Ascending aorta (tissue), 2 donors: ENCODE measurements at regions not wholly inside any gene's neighbourhood (a gene's known extent, or its start where the extent isn't known, plus 50 kb on each side); places are given as distances from the start of the nearest gene placed in this dataset.

ENCODE experiments used
- DNase-seq, 2 donors: peaks; one replicate each; pipeline ENCODE4 v3.0.0-alpha.2; 2019; ENCODE audit warnings: low spot score in 2 of 2
- H3K27ac ChIP-seq, 2 donors: fragments of 200-600 bp; sonication (generic); one replicate each; pipeline ENCODE4 v1.5.1; 2016 to 2017; ENCODE audit warnings: mild to moderate bottlenecking in 1 of 2
- H3K27me3 ChIP-seq: fragments of 200-600 bp; sonication (generic); one replicate; pipeline ENCODE4 v1.5.1; 2017
- H3K36me3 ChIP-seq, 2 donors: fragments of 200-600 bp; sonication (generic); one replicate each; pipeline ENCODE4 v1.5.1; 2016
- H3K4me1 ChIP-seq, 2 donors: fragments of 200-600 bp; sonication (generic); one replicate each; pipeline ENCODE4 v1.5.1; 2016 to 2017; ENCODE audit warnings: mild to moderate bottlenecking in 1 of 2
- H3K4me3 ChIP-seq, 2 donors: fragments of 200-600 bp; sonication (generic); one replicate each; pipeline ENCODE4 v1.5.1; 2016 to 2017; ENCODE audit warnings: mild to moderate bottlenecking in 1 of 2
- H3K9me3 ChIP-seq, 2 donors: fragments of 200-600 bp; sonication (generic); one replicate each; pipeline ENCODE4 v1.5.1; 2016
- CTCF ChIP-seq, 3 experiments: fragments of 200-600 bp in 2 of 3; fragments of 450-650 bp in 1 of 3; sonication (generic) in 2 of 3; IDR thresholded peaks; one replicate each; pipeline ENCODE4 v1.5.1; 2016 to 2019; ENCODE audit warnings: antibody characterized with exemption in 3 of 3, mild to moderate bottlenecking in 1 of 3, moderate library complexity in 1 of 3
- intact Hi-C: fragments of 100-400 bp; cut with DNase I; formaldehyde crosslinking; loops from one replicate; pipeline ENCODE4 v1.15.1; 2023

- Histone ChIP-seq H3K9me3 (no peaks in the 10 kb centered on the region), H3K36me3 (no peaks in the 10 kb centered on the region), H3K27ac (no peak overlapping the region), H3K4me1 (no peaks in the 10 kb centered on the region), H3K27me3 (no peaks in the 10 kb centered on the region), H3K4me3 (no peak overlapping the region)
- TF ChIP-seq CTCF (IDR thresholded peaks at IDR 0.05): no peak
- intact Hi-C loops: no loop called here
- no peak for DNase-seq
Observed at GRCh38 chr4:162245051-162245450, 81.3 kb upstream of the FSTL5 start.

GRCh38 chr4:162241857-162242256, 78.1 kb upstream of the FSTL5 start:
- intact Hi-C loops: no loop called here
- Histone ChIP-seq H3K27me3 (no peaks in the 10 kb centered on the region), H3K27ac (no peak overlapping the region), H3K36me3 (no peaks in the 10 kb centered on the region), H3K4me1 (no peaks in the 10 kb centered on the region), H3K4me3 (no peak overlapping the region), H3K9me3 (no peaks in the 10 kb centered on the region)
- TF ChIP-seq CTCF (IDR thresholded peaks at IDR 0.05): no peak
- no peak for DNase-seq

GRCh38 chr4:162239992-162240769, 76.4 kb upstream of the FSTL5 start:
- H3K9me3 ChIP-seq: no peaks in the 10 kb centered on the region
- H3K36me3 ChIP-seq: no peaks in the 10 kb centered on the region
- intact Hi-C loops: no loop called here
- H3K27ac ChIP-seq: no peak overlapping the region
- DNase-seq: no peak
- no peaks in the 10 kb centered on the region for H3K27me3 ChIP-seq
- TF ChIP-seq CTCF (IDR thresholded peaks at IDR 0.05): no peak
- no peak overlapping the region for H3K4me3 ChIP-seq
- no peaks in the 10 kb centered on the region for H3K4me1 ChIP-seq

GRCh38 chr4:162237676-162238075, 73.9 kb upstream of the FSTL5 start:
- DNase-seq: no peak
- no peak overlapping the region for H3K4me3 ChIP-seq
- no peak for TF ChIP-seq CTCF (IDR thresholded peaks at IDR 0.05)

GRCh38 chr4:162234595-162234994, 70.8 kb upstream of the FSTL5 start:
- no peak for TF ChIP-seq CTCF (IDR thresholded peaks at IDR 0.05)
- intact Hi-C loops: no loop called here
- H3K27ac ChIP-seq: no peak overlapping the region
- H3K27me3 ChIP-seq: no peaks in the 10 kb centered on the region
- H3K4me3 ChIP-seq: no peak overlapping the region
- no peaks in the 10 kb centered on the region for H3K9me3 ChIP-seq
- DNase-seq: no peak
- no peaks in the 10 kb centered on the region for H3K4me1 ChIP-seq
- H3K36me3 ChIP-seq: no peaks in the 10 kb centered on the region

More at GRCh38 chr4:162237676-162238075, 73.9 kb upstream of the FSTL5 start:
- Histone ChIP-seq H3K4me1 (no peaks in the 10 kb centered on the region), H3K27me3 (no peaks in the 10 kb centered on the region), H3K36me3 (no peaks in the 10 kb centered on the region), H3K9me3 (no peaks in the 10 kb centered on the region), H3K27ac (no peak overlapping the region)
- intact Hi-C loops: no loop called here
